K562 (cell line): ENCODE measurements at regions not wholly inside any gene's neighbourhood (a gene's known extent, or its start where the extent isn't known, plus 50 kb on each side); places are given as distances from the start of the nearest gene placed in this dataset.

Experiments
- ATAC-seq: fragments of 200-7000 bp; cut with Tn5 transposase; 3 replicates; pipeline ENCODE4 v1.9.1; 2020; ENCODE audit warnings: moderate library complexity
- BruUV-seq: library from RNA; stranded (reverse); fragments of 400-500 nt; replicated peaks from 2 replicates; lab custom pipeline; 2021; lab: Mats Ljungman, UMichigan
- CTCF ChIA-PET: fragments of 300-600 bp; formaldehyde crosslinking; extraction: SDS; loops from one replicate; lab custom pipeline; 2021; ENCODE audit warnings: low intra/inter-chr PET ratio; lab: Yijun Ruan, JAX
- POLR2A ChIA-PET: fragments of 300-600, 350-650 bp; sonication (Branson Sonifier 250); formaldehyde crosslinking; extraction: SDS; loops from one replicate; lab custom pipeline; 2021; ENCODE audit warnings: antibody characterized with exemption, inconsistent platforms; lab: Yijun Ruan, JAX
- DNase-seq, 4 experiments: peaks; one replicate each; pipeline versions ENCODE4 v3.0.0 to v3.0.0-alpha.2; 2011 to 2018; ENCODE audit warnings: low spot score in 3 of 4, mixed read lengths in 3 of 4; ENCODE audit errors: extremely low read depth in 1 of 4
- FAIRE-seq: peaks from 2 replicates; lab custom pipeline; 2011; peaks lifted over from hg19 to GRCh38; lab: Jason Lieb, UNC
- H2AFZ ChIP-seq: 2 replicates; pipeline ENCODE4 v1.6.0; 2011; ENCODE audit warnings: low read depth, low read length, control low read depth, inconsistent platforms
- H3K27ac ChIP-seq: fragments of 200-600 bp; 3 replicates; pipeline ENCODE4 v1.8.0; 2011; ENCODE audit warnings: low read depth, mild to moderate bottlenecking, control low read depth, inconsistent platforms, low read length, moderate library complexity, mixed read lengths; ENCODE audit errors: extremely low read depth
- H3K27me3 ChIP-seq, 2 experiments: fragments of 300-600 bp in 1 of 2; 2 replicates in 1 of 2; 3 replicates in 1 of 2; pipeline versions ENCODE4 v1.6.0 to v1.8.0; 2011; ENCODE audit warnings: inconsistent platforms in 2 of 2, low read length in 2 of 2, mild to moderate bottlenecking in 1 of 2, mixed read lengths in 1 of 2, moderate library complexity in 1 of 2; ENCODE audit not compliant: control insufficient read depth in 2 of 2, insufficient read depth in 2 of 2
- H3K36me3 ChIP-seq: fragments of 300-600 bp; 3 replicates; pipeline ENCODE4 v1.8.0; 2011; ENCODE audit warnings: mild to moderate bottlenecking, low read length, inconsistent platforms; ENCODE audit not compliant: control insufficient read depth, insufficient read depth
- H3K4me1 ChIP-seq, 2 experiments: fragments of 200-600 bp in 1 of 2; replicated peaks in 1 of 2; 2 replicates in 1 of 2; 3 replicates in 1 of 2; pipeline versions ENCODE4 v1.5.1 to v1.8.0; 2011; ENCODE audit warnings: inconsistent platforms in 2 of 2, low read length in 2 of 2, mild to moderate bottlenecking in 1 of 2, mixed read lengths in 1 of 2, moderate library complexity in 1 of 2; ENCODE audit not compliant: control insufficient read depth in 2 of 2, insufficient read depth in 2 of 2
- H3K4me2 ChIP-seq: 2 replicates; pipeline ENCODE4 v1.6.1; 2011; ENCODE audit warnings: low read length, control low read depth, inconsistent platforms, mixed read lengths; ENCODE audit not compliant: insufficient read depth
- H3K4me3 ChIP-seq: fragments of 200-600 bp; sonication (generic), shearing (Covaris generic); 2 replicates; pipeline ENCODE4 v1.5.1; 2016; ENCODE audit warnings: control low read depth, inconsistent platforms
- H3K79me2 ChIP-seq: fragments of 200-600 bp; 3 replicates; pipeline ENCODE4 v1.8.0; 2011; ENCODE audit warnings: low read length, inconsistent platforms; ENCODE audit not compliant: control insufficient read depth, insufficient read depth
- H3K9ac ChIP-seq, 2 experiments: 2 replicates each; pipeline versions ENCODE4 v1.6.0 to v1.6.1; 2011; ENCODE audit warnings: low read depth in 2 of 2, low read length in 2 of 2, control low read depth in 1 of 2, inconsistent platforms in 1 of 2, mild to moderate bottlenecking in 1 of 2, mixed read lengths in 1 of 2; ENCODE audit not compliant: insufficient read depth in 1 of 2
- H3K9me1 ChIP-seq: one replicate; pipeline ENCODE4 v1.6.0; 2011; ENCODE audit warnings: inconsistent platforms, mild to moderate bottlenecking, low read length, moderate library complexity; ENCODE audit not compliant: control insufficient read depth, insufficient read depth
- H3K9me3 ChIP-seq: replicated peaks from 2 replicates; pipeline ENCODE4 v1.5.1; 2011; ENCODE audit warnings: low read depth, low read length, inconsistent platforms; ENCODE audit not compliant: control insufficient read depth, insufficient read depth
- H4K20me1 ChIP-seq: replicated peaks from 2 replicates; pipeline ENCODE4 v1.6.1; 2011; ENCODE audit warnings: low read length, inconsistent platforms, mixed read lengths; ENCODE audit not compliant: control insufficient read depth, insufficient read depth
- BHLHE40 ChIP-seq: IDR thresholded peaks from 2 replicates; pipeline ENCODE4 v1.6.1; 2011; ENCODE audit warnings: low read length, improper control_type of control experiment
- HNRNPUL1 ChIP-seq: fragments of 200-400 bp; formaldehyde crosslinking; IDR thresholded peaks from 2 replicates; pipeline ENCODE4 v1.6.1; 2017; ENCODE audit warnings: low read length
- HOMEZ ChIP-seq: fragments of 250-450 bp; sonication (Bioruptor Pico); IDR thresholded peaks from 2 replicates; pipeline ENCODE4 v1.4.0; 2020; ENCODE audit warnings: mild to moderate bottlenecking, moderate library complexity
- IRF1 ChIP-seq: sonication (generic); formaldehyde crosslinking; IDR thresholded peaks from 2 replicates; pipeline ENCODE4 v1.8.0; 2022; ENCODE audit warnings: missing genetic modification reagents, mild to moderate bottlenecking, borderline replicate concordance
- KLF1 ChIP-seq: fragments of 450-650 bp; IDR thresholded peaks from 2 replicates; pipeline ENCODE4 v1.6.1; 2016; ENCODE audit warnings: missing genetic modification characterization, missing compliant biosample characterization
- KLF13 ChIP-seq: fragments of 450-650 bp; IDR thresholded peaks from 2 replicates; pipeline ENCODE4 v1.6.1; 2016; ENCODE audit warnings: missing genetic modification characterization, low read depth, mild to moderate bottlenecking, missing compliant biosample characterization, moderate library complexity, borderline replicate concordance
- NR4A1 ChIP-seq, 2 experiments: fragments of 250-450 bp in 1 of 2; fragments of 450-650 bp in 1 of 2; sonication (Bioruptor Pico) in 1 of 2; IDR thresholded peaks; 2 replicates each; pipeline versions ENCODE4 v1.4.0 to v1.6.1; 2016 to 2020; ENCODE audit warnings: mild to moderate bottlenecking in 2 of 2, missing compliant biosample characterization in 1 of 2, missing genetic modification characterization in 1 of 2, moderate library complexity in 1 of 2
- POLR2AphosphoS5 ChIP-seq: IDR thresholded peaks from 2 replicates; pipeline ENCODE4 v1.6.1; 2011; ENCODE audit warnings: mild to moderate bottlenecking, low read depth, low read length, moderate library complexity; ENCODE audit not compliant: control insufficient read depth, insufficient read depth
- PRDM10 ChIP-seq: fragments of 450-650 bp; IDR thresholded peaks from 2 replicates; pipeline ENCODE4 v1.6.1; 2018; ENCODE audit not compliant: partially characterized antibody
- SIRT6 ChIP-seq: IDR thresholded peaks from one replicate; pipeline ENCODE4 v1.6.1; 2012; ENCODE audit warnings: low read depth, mild to moderate bottlenecking, control low read depth, inconsistent platforms, low read length, moderate library complexity
- SP2 ChIP-seq: IDR thresholded peaks from 2 replicates; pipeline ENCODE4 v1.6.1; 2011; ENCODE audit warnings: mild to moderate bottlenecking, low read depth, low read length, moderate library complexity; ENCODE audit not compliant: poor library complexity, severe bottlenecking; ENCODE audit errors: extremely low read depth
- ZFP1 ChIP-seq: fragments of 450-650 bp; formaldehyde crosslinking; IDR thresholded peaks from 2 replicates; pipeline ENCODE4 v1.4.0; 2020; ENCODE audit warnings: mild to moderate bottlenecking, mixed read lengths
- ZNF12 ChIP-seq: sonication (generic); formaldehyde crosslinking; IDR thresholded peaks from 2 replicates; pipeline ENCODE4 v1.4.0; 2020; ENCODE audit warnings: mild to moderate bottlenecking, missing genetic modification reagents
- ZNF165 ChIP-seq: fragments of 250-450 bp; sonication (Bioruptor Pico); IDR thresholded peaks from 2 replicates; pipeline ENCODE4 v1.4.0; 2020; ENCODE audit warnings: borderline replicate concordance
- WGBS: fragments of 100-300 bp; shearing (Covaris generic); methylation state at CpG from one replicate; pipeline ENCODE4 v1.1.6; 2016; ENCODE audit warnings: low coverage, mixed read lengths; ENCODE audit not compliant: insufficient coverage; ENCODE audit errors: missing lambda C conversion rate; 5-methylcytosine and 5-hydroxymethylcytosine counted together
- in situ Hi-C: fragments of 300-500 bp; cut with MboI; formaldehyde crosslinking; loops from 4 replicates; pipeline ENCODE4 v1.15.0; 2018; ENCODE audit warnings: inconsistent platforms, mixed read lengths
- intact Hi-C: fragments of 100-400 bp; cut with micrococcal nuclease; formaldehyde crosslinking; loops from 2 replicates; pipeline ENCODE4 v1.14.2; 2022

GRCh38 chr14:86858591-86858990 lies 1134.4 kb downstream of the GALC start (continued):
- no peak for TF ChIP-seq ZNF12

GRCh38 chr14:86858031-86858430 lies 1135.0 kb downstream of the GALC start:
- no peak overlapping the region for H3K9ac ChIP-seq
- no peaks in the 10 kb centered on the region for H3K4me1 ChIP-seq
- H3K36me3 ChIP-seq = no peaks in the 10 kb centered on the region
- in situ Hi-C loops = no loop called here
- DNase-seq (no peak), ATAC-seq (no peak), FAIRE-seq (no peak)
- H3K27me3 ChIP-seq = no peaks in the 10 kb centered on the region
- ChIA-PET POLR2A (no interaction called here), CTCF (no interaction called here)
- intact Hi-C loops = no loop called here
- H3K79me2 ChIP-seq = no peaks in the 10 kb centered on the region
- 2% methylated on average over 3 of the region's 3 CpGs for WGBS
- no peaks in the 10 kb centered on the region for H4K20me1 ChIP-seq
- H3K9me3 ChIP-seq = no peaks in the 10 kb centered on the region
- H2AFZ ChIP-seq = no peak overlapping the region
- no peak for TF ChIP-seq SIRT6
- TF ChIP-seq ZFP1 (CRISPR knock-in tag) = no peak
- TF ChIP-seq BHLHE40 = no peak
- no peak for TF ChIP-seq ZNF165 (CRISPR knock-in tag)
- TF ChIP-seq PRDM10 = no peak
- TF ChIP-seq KLF1 (tag) = no peak
- TF ChIP-seq NR4A1 (CRISPR knock-in tag; IDR thresholded peaks at IDR 0.05) = no peak
- no peak for TF ChIP-seq NR4A1 (tag; IDR thresholded peaks at IDR 0.05)
- no peak for TF ChIP-seq HNRNPUL1
- no peak for TF ChIP-seq SP2
- no peak for TF ChIP-seq KLF13 (tag)
- no peak for TF ChIP-seq HOMEZ (CRISPR knock-in tag)
- TF ChIP-seq POLR2AphosphoS5 = no peak
- no peak for TF ChIP-seq IRF1 (CRISPR knock-in tag)
- BruUV-seq = no TSS peak
- H3K4me3 ChIP-seq = no peak overlapping the region
- H3K4me2 ChIP-seq = no peak overlapping the region
- H3K9me1 ChIP-seq = no peaks in the 10 kb centered on the region
- no peak overlapping the region for H3K27ac ChIP-seq
